Muscle of back (tissue), 3 donors: ENCODE measurements at regions not wholly inside any gene's neighbourhood (a gene's known extent, or its start where the extent isn't known, plus 50 kb on each side); places are given as distances from the start of the nearest gene placed in this dataset.
"Not testable (repeated sequence)": the region's sequence is repeated elsewhere in the genome, so short reads cannot be mapped to it uniquely, and the experiment has no call there.

ENCODE experiments used
- DNase-seq, 3 donors: peaks; one replicate each; pipeline versions ENCODE4 v3.0.0 to v3.0.0-alpha.2; 2013

GRCh38 chr2:47964277-47964676 lies 58.0 kb upstream of the FBXO11 start:
- DNase-seq: no peak

DNA sequence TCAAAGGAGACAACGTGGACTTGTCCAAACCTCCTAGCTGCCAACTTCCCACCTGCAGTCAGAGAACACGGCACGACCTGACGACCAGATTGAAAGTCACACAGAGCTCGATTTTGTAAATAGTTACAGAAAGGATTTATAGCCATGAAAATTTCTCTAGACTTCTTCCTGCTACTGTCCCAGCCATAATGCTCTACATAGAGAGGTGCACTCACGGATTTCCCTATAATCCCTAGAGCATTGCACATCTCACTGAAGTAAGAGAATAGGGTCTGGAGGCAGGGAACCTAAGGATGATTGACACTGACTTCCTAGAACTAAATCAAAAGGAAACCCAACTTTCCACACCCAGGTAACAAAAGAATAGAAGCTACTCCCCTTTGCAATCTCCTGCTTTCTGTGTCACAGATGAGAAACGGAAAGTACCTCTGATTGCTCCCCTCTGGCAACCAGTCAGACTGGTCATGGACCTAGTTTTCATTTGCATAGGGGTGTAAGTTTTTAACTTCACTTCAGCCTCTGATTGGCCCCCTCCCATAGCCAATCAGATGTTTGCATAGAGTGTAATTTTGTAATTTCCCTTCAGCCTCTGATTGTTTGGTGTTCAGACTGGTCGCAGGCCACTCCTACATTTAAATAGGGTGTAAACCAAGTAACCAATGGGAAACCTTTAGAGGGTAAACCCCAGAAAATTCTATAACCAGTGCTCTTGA lies 58.6 kb upstream of the FBXO11 start:
- no peak for DNase-seq

DNA sequence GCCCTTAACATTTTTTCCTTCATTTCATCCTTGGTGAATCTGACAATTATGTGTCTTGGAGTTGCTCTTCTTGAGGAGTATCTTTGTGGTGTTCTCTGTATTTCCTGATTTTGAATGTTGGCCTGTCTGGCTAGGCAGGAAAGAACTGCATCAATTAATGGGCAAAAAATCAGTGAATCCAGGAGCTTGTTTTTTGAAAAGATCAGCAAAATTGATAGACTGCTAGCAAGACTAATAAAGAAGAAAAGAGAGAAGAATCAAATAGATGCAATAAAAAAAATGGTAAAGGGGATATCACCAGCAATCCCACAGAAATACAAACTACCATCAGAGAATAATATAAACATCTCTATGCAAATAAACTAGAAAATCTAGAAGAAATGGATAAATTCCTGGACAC lies 70.4 kb upstream of the FBXO11 start:
- DNase-seq: not testable (repeated sequence)

GRCh38 chr2:47984041-47984440 lies 77.7 kb upstream of the FBXO11 start:
- DNase-seq: no peak

DNA sequence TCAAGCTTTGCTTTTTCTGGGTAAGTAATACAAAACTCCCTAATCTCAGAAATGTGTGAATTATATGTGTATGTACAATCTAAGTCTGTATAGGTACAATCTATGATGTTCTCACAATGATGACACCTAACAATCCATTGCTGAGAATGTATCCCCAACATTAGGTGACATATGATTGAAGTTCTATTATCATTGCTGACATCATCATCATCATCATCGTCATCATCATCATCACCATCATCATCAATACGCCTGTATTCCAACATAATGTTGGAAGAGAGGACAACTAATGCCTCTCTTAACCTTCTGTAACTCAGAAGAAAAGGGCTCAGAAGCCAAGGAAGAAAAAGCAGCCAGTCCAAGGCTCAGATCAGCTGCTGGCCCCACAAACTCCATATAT lies 84.2 kb upstream of the FBXO11 start:
- DNase-seq: no peak

DNA sequence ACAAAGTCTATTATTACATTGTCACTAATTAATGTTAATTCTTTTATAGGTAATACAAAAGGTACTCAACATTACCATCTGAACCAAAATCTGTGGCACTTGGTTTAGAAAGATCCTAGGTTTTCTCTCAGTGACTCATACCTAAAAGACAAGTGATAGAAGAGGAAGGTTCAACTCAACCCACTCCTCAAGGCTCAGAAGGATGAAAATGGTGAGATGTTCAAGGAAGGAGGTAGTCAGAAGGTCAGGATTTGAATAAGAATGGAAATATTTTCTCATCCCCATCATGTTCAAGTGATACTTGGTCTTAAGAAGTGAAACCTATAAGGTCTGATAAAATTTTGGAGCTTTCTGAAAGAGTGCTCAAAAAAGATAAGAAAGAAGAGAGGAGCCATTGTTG lies 86.4 kb upstream of the FBXO11 start:
- DNase-seq: no peak

DNA sequence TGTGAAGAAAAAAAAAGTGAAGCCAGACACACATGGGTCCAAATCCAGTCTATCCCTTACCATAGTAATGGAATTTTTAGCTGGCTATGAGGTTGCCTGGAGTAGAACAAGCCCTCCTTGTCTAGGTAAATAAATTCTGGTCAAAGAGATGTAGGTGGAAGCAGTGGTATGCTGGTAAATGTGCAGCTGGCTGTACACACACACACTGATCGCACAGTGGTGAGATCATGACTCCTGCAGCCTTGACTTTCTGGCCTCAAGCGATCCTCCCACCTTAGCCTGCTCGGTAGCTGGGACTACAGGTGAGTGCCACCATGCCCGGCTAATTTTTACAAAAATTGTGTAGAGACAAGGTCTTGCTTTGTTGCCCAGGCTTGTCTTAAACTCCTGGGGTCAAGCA lies 90.5 kb upstream of the FBXO11 start:
- no peak for DNase-seq

DNA sequence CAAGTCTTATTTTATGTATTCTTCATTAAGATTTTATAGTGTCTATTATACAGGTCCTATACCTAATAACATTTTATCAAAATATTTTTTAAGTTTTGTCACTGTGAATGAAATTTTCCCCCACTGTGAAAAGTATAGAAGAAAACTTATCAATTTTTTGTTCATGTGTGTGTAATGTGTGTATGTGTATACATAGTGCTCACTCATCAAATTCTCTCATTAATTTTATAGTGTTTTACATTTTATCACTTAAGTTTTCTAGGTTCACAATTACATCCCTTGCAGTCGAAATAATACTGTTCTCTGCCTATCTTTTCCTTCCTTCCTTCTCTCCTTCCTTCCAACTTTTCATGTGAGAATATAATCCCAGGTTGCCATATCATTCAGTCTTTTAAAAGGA lies 93.2 kb upstream of the FBXO11 start:
- no peak for DNase-seq

DNA sequence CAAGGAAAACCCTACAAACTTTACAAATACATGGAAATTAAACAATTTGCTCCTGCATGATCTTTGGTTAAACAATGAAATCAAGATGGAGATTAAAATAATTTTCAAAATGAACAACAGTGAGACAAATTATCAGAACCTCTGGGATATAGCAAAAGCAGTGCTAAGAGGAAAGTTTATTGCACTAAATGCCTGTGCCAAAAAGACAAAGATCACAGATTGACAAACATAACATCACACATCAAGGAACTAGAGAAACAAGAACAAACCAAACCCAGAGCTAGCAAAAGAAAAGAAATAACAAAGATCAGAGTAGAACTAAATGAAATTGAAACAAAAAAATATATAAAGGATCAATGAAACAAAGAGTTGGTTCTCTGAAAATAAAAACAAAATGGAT lies 95.2 kb upstream of the FBXO11 start:
- DNase-seq: no peak

- no peak for DNase-seq
Measured at GRCh38 chr2:48006094-48006493, 99.8 kb upstream of the FBXO11 start.

DNA sequence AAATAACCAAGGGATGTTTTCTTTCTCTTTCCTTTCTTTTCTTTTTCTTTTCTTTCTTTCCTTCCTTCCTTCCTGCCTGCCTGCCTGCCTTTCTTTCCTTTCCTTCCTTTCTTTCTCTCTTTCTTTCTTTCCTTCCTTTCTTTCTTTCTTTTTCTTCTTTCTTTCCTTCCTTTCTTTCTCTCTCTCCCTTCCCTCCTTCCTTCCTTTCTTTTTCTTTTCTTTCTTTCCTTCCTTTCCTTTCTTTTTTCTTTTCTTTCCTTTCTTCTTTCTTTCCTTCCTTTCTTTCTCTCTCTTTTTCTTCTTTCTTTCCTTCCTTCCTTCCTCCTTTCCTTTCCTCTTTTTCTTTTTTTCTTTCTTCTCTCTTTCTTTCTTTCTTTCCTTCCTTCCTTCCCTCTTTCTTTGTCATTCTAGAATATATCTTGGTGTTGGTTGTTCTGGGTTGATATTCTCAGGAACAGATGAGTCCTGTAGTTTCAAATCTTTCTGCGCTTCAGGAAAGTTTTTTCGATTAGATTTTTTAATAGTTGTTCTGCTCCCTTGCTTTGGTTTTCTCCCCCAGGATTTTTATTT lies 101.5 kb upstream of the FBXO11 start:
- DNase-seq: no peak

DNA sequence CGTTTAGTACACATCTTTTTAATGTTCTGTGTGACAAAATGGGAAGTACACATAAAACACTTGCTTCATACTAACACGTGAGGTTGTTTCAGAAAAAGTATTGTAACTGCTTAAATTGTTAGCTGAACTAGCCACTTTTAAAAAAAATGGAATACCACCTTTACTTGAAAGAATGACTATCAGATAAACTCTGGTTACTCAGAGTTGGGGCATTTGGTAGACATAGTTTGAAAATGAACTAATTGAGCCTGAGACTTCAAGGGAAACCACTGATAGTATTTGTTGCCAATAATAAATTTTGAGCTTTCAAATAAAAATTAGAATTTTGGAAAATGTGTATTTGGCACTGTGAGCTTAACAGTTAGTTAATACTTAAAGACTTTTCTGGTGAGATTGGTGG lies 103.0 kb upstream of the FBXO11 start:
- DNase-seq: no peak

GRCh38 chr2:48015421-48015820 lies 109.1 kb upstream of the FBXO11 start:
- DNase-seq: no peak

DNA sequence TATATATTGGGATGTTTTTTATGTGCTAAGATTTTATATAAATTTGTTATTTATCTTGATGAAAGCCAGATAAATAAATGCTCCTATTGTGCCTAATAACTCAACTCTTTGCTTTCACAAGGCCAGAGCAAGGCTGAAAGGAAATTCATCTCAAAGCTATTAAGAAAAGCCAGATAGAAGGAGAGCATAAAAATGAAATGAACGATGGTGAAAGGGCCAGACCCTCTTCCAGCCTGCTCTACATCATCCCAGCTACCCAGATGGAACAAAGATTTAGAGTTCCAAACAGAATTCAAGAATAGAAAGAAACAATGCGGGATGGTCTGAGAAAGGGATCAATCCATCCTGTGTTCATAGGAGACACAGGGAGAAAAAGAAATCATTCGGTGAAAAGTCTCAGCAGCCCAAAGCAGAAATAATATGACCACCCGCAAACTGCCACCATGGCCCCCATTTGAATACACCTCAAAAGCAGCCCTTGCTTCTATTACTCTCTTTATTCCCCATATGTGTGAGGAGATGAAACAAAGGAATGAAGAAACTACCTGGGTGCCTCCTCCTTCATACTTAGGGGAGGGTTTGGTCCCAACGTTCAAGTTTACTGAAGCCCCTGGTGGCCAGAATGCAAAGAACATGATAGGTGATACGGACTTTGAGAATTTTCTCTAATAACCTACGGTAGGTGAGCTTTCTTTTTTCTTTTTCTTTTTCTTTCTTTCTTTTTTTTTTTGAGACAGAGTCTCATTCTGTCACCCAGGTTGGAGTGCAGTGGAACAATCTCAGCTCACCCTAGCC lies 110.1 kb upstream of the FBXO11 start:
- no peak for DNase-seq

GRCh38 chr2:48017136-48017535 lies 110.8 kb upstream of the FBXO11 start:
- DNase-seq: no peak

DNA sequence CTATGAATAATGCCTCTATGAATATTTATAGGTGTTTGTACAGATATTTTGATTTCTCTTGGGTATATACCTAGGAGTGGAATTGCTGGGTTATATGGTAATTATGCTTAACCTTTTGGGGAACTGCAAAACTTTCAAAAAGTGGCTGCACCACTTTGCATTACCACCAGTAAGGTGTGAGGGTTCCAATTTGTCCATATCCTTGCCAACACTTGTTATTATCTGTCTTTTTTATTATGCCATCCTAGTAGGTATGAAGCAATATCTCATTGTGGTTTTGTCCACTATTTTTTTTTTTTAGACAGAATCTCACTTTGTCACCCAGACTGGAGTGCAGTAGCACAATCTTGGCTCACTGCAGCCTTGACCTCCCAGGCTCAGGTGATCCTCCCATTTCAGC lies 112.2 kb upstream of the FBXO11 start:
- DNase-seq: no peak

GRCh38 chr2:48026865-48027264 lies 120.6 kb upstream of the FBXO11 start:
- DNase-seq: no peak

GRCh38 chr2:48032765-48033164 lies 126.5 kb upstream of the FBXO11 start:
- no peak for DNase-seq

GRCh38 chr2:48034295-48034694 lies 128.0 kb upstream of the FBXO11 start:
- no peak for DNase-seq

DNA sequence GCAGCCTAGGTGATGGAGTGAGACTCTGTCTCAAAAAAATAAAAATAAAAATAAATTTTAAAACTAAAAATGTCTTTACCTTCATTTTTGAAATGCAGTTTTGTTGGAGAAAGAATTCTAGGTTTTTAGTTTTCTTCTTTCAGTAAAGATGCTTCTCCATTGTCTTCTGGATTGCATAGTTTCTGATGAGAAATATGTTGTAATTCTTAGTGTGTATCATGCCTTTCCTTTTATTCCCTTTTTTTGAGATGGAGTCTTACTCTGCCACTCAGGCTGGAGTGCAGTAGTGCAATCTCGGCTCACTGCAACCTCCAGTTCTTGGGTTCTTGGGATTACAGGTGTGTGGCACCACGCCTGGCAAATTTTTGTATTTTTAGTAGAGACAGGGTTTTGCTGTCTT lies 130.0 kb upstream of the FBXO11 start:
- no peak for DNase-seq

DNA sequence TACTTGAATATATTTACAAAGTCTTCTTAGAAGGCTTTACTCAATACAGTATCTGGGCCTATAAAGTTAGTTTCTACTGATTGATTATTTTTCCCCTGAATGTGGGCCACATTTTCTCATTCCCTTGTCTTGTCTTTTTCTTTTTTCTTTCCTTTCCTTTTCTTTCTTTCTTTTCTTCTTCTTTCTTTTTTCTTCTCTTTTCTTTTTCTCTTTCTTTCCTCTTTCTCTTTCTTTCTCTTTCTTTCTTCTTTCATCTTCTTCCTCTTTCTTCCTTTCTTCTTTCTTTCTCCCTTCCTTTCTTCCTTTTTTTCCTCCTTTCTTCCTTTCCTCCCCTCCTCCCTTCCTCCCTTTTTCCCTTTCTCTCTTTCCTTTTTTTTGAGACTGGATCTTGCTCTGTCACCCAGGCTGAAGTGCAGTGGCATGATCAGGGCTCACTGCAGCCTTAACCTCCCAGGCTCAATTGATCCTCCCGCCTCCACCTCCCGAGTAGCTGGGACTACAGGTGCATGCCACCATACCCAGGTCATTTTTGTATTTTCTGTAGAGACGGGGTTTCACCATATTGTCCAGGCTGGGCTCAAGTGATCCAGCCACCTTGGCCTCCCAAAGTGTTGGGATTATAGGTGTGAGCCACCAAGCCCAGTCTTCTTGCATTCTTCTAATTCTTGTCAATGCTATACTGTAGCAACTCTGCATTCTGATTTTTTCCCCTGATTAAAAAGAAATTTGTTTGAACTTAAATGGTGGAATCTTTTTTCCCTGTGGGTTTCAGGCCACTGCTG lies 133.1 kb upstream of the FBXO11 start:
- DNase-seq: no peak

DNA sequence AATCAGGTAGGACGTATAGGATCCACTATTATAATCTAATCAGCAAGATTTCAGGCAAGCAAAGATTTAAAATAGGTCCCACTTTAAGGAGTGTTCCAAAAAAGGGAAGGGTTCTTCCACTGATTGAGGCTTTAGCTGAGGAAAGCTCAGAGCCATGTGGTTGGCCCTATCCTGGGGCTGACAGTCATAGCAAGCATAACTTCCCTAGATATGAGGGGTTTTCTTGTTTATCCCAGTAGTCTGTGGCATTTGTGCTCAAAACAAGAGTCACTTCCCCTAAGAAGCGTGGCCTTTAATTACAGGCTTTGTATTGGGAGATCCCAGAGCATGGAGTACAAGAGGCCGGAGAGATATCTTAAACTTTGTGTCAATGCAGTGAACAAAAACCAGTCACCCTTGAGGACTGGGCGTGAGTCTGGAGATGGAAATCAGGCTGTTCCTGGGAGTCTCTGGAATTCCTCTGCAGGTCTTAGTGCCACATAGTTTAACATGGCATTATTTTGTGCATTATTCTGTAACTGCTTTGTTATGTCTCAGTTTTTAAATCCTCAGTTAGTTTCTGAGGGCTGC lies 136.9 kb upstream of the FBXO11 start:
- no peak for DNase-seq
